GM18858 (cell line): ENCODE measurements at regions not wholly inside any gene's neighbourhood (a gene's known extent, or its start where the extent isn't known, plus 50 kb on each side); places are given as distances from the start of the nearest gene placed in this dataset.

Experiments
- ATAC-seq: cut with Tn5 transposase; IDR thresholded peaks from one replicate; pipeline ENCODE4 v1.9.1; 2021; ENCODE audit not compliant: unreplicated experiment

DNA sequence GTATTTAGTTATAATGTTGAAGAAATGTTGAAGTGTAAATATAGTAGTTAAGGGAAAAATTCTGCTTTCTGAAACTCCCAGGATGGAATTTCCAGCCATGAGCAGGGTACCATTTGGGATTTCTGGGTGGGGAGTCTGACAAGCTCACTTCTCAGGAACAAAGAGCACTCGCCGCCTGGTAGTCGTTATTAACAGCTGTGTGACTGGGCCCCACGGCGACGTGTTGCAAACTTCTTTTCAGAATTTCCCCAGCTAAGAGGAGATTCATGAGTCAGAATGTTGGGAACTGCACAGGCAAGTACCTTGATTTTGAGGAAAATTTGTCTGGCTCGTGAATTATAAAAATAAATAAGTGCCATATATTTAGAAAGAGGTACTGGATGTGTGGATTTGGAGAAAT is 103.7 kb downstream of the LACC1 start:
- no peak for ATAC-seq

DNA sequence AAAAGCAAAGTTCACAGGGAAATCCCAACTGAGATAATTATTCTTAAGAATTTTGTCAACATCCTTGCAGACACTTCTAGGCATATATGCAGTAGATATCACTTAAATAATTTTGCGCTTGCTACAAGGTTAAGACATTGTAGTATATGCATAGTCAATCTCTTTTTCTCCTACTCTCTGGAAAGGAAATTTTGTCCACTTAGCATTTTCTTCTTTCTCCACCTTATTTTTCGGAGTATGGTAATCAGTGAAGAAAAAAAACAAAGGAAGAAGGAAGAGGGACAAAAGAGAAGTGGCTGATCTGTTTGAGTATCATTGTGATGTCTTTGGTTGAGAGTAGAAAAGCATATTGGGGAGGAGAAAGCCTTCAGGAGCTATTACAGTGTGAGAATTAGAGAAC is 104.6 kb downstream of the LACC1 start:
- no peak for ATAC-seq

DNA sequence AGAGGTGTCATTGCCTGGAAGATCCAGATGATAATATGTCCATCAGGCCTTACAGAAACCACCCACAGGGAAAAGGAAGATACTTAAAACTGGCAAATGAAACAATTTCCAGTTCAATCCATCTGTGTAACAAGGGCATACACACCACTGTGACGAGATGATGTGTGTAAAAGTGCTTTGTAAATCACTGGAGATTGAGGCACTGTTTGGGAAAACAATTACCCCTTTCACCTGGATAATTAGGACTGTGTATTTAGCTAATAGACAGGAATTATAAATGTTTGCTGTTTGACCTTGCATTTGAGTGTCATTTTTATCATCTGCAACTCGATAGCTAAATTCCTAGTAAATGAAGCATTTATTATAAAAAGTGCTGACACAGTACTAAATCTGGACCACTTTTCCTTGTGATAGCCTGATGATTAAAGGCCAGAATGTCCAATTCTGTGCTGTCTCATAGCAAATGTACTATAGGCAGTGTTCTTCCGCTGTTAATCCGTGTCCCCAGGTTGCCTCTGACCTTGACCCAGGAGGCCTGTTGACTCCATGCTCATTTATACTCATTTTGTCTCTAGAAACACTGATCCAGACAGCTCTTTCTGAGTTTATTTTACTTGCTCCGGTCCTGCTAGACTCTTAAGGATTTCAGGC is 105.8 kb downstream of the LACC1 start:
- ATAC-seq, result no peak

GRCh38 chr13:43986421-43986981 is 106.8 kb downstream of the LACC1 start:
- no peak for ATAC-seq

- no peak for ATAC-seq
Observed at GRCh38 chr13:43988302-43988701, 108.6 kb downstream of the LACC1 start.

DNA sequence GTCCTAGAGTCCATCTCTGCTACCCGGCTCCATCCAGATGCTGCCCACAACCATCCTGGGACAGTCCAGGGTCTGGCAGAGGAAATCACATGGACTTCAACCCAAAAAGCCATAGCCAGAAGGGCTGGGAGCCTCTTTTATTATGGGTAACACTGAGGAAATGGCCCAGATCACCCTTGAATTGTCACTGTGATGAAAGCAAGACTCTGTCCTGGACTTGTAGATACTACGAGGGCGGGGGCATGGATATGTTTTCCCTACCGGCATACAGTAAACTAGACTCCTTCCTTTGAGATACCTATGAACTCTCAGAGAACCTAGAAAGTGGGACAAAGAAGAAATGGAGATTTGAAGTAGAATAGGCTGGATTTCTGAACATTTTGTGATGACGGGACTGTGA is 110.3 kb downstream of the LACC1 start:
- no peak for ATAC-seq

GRCh38 chr13:43990829-43991228 is 111.1 kb downstream of the LACC1 start:
- no peak for ATAC-seq

DNA sequence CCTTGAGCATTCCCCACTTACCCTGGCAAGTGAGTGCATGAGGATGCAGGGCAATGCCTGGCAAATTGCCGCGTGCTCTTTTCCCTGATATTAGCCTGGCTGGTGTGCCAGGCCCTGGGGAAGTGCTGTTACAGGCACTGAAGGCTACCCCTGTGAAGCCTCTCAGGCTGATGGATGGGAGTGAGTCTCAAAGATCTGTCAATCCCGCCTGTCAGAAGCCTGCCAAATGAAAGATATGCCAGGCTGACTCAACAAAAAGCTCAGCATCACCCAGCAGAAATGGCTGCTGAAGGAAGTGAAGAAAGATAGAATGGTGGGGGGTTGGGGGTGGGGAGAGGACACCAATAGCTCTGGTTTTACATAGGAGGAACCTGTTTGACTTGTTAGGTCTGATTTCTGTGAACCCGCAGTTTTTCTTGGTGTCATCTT is 112.1 kb downstream of the LACC1 start:
- ATAC-seq, result no peak

DNA sequence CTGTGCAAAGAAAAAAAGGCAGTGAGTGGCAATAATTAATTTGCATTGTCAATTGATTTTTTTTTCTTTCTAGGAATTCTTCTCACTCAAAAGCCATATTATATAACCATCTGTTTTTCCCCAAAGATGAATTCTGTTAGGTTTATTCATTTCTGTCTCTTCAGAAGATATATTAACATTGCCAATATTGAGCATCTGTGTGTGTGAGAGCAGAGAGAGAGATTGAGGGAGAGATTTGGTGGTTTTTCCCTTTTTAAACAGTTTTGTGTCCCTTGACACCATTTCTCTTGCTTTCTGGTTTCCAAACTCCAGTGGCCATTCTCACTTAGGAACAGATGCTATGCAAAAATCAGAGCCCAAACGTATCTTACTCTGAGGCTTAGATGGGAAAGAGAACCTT is 112.5 kb downstream of the LACC1 start:
- ATAC-seq, result no peak

GRCh38 chr13:43994999-43995859 is 115.5 kb downstream of the LACC1 start:
- no peak for ATAC-seq

DNA sequence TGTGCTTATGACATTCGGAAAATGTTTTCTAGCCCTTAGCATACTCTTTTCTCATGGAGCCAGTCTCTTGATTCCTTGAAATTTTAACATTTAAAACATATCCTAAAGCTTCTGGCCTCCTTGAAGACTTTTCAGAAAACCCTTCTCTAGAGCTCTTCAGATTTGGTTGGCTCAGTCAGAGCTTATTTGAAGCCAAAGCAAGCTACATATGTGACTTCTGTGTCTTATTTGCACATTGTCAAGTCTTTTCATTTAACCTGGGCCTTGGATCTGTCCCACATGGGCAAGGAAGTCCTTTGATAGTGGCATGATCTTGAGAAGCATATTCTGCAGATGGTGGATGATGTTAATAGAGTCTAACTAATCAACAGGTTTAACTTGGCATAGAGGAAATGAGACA is 116.5 kb downstream of the LACC1 start:
- ATAC-seq, result no peak

- ATAC-seq, result no peak
Observed at GRCh38 chr13:44003481-44003880, 123.8 kb downstream of the LACC1 start.

GRCh38 chr13:44004878-44005277 is 125.2 kb downstream of the LACC1 start:
- ATAC-seq, result no peak

GRCh38 chr13:44007451-44007850 is 127.7 kb downstream of the LACC1 start:
- ATAC-seq, result no peak

DNA sequence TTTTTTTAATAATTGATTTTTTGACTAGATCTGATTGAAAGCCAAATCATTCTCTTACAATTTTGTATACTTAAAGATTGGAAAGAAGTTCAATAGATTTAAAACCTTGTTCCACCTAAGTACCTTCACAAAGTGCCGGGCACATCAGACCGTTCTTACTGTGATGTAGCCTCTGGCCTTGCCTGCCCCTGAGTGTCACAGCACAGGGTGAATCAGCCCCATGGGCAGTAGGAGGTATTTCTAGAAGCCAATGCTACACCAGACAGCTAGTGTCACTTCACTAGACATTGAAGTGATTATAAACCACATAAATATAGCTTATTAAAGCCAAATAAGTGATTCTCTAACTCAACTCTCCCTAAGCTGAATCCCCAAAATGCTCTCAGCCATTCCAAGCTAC is 131.3 kb downstream of the LACC1 start:
- no peak for ATAC-seq

DNA sequence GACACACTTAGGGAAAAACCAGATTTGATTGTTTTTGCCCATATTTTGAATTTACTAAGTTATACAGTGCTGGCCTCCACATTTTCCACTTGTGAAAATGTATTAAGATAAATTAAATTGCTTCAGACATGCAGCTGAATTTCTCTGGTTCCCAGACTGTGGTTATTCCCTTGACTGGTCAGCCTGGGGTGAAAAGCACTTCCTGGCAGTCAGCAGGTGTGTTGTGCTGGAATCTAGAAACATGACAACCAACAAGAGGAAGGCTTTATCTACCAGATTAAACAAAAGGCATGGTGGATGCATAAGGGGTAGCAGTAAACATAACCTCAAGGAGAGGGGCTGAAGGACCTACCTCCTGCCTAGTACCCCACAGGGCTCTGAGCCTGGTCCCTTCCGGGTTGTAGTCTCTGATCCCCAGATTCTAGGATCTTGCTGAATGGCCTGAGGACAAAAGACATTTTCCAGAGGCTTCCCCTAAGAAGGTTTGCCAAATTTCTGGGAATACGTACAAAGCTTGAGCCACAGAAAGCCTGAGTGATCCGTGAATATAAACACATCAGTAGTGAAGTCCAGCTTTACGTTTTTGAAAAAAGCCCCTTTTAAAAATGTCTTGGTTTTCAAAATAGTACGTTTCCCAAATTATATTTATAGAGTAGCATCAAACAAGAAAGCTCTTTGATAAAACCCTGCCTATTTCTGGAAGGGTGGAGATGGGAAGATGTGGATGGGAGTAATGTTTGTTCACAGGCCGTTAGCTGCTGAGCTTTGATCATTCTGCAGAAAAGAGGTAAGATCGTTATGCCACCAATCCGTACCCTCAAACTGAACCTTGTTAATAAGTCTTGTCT is 133.4 kb downstream of the LACC1 start:
- ATAC-seq, result no peak

DNA sequence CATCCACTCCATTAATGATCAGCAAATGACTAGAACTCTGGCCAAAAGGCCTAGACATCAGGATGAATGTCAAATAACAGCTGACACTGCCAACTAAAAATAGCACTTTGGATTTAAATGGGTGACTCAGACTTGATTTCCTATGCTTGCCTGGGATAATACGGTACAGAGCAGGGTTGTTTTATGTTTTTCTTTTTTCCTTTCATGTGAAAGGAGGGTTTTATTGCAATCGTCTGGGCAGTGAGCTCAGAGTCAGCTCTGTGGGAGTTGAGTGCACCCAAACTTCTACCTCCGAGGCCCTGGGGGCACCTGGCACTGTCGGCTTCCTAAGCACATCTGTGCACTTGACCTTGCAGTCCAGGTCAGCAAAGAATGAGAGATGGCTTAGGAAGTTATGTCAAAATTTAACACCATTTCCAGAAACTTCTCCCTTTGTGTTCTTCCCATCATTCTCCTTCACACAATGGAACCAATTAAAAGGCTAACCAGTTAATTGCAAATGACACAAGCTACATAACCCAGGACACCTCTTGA is 134.1 kb downstream of the LACC1 start:
- no peak for ATAC-seq

- no peak for ATAC-seq
Observed at GRCh38 chr13:44014501-44014900, 134.8 kb downstream of the LACC1 start.

GRCh38 chr13:44015118-44015517 is 135.4 kb downstream of the LACC1 start:
- ATAC-seq, result no peak

DNA sequence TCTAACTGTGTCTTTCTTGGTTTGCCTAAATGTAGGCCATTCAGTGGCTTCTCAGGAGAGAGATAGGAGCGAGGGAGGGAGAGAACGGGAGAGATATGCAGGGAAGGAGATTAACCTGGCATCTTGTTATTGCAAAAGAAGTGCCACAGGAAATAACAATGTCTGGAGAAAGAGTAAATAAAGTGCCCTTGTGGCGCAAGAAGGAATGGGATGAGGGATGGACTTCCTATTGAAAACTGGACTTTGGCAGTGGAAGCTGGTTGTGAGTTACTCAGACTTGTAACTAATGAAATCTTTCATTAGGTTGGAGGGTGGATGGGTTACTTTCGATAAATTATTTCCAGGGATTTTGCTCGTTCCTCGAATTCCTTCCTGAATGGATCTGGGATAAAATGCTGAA is 136.1 kb downstream of the LACC1 start:
- no peak for ATAC-seq

DNA sequence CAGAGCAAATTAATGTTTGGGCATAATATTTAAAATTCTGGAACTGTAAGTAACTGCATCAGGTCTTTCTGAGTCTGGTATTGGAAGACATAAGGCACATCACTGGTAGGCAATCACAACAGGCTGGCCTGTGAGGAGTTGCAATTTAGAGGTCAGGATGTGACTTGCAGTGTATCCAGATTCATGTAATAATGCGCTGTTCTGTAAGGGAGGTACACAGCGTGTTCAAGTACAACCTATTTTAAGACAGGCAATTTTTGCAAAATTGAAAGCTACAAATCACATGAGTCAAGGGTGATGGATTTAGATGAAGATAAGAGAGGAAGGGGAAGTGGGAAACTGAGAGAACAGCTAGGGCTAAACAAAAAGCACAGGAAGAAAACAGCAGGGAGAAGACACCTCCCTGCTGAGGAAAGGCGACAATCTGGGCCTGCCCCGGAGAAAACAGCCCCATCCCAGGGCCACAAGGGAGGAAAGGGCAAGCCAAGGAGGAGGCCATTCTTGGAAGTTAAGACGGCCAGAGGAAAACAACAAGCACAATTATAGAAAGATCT is 138.1 kb downstream of the LACC1 start:
- no peak for ATAC-seq
